ENCODE measurements at regions not wholly inside any gene's neighbourhood (a gene's known extent, or its start where the extent isn't known, plus 50 kb on each side); places are given as distances from the start of the nearest gene placed in this dataset.

DNA sequence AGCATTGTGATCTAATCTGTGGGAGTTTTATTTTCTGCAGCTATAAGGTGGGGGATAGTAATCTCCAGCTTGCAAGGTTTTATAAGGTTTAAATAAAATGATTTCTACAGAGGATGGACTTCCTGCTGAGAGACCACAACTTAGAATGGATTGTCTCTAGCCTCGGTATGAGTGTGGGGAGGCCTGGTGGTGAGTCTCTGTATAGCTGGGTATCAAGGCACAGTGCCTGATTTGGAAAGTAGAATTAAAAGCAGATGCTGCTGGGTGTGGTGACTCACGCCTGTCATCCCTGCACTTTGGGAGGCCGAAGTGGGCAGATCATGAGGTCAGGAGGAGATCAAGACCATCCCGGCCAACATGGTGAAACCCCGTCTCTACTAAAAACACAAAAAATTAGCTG is 162.0 kb upstream of the GATB start:
- TF ChIP-seq, protein P1, sequence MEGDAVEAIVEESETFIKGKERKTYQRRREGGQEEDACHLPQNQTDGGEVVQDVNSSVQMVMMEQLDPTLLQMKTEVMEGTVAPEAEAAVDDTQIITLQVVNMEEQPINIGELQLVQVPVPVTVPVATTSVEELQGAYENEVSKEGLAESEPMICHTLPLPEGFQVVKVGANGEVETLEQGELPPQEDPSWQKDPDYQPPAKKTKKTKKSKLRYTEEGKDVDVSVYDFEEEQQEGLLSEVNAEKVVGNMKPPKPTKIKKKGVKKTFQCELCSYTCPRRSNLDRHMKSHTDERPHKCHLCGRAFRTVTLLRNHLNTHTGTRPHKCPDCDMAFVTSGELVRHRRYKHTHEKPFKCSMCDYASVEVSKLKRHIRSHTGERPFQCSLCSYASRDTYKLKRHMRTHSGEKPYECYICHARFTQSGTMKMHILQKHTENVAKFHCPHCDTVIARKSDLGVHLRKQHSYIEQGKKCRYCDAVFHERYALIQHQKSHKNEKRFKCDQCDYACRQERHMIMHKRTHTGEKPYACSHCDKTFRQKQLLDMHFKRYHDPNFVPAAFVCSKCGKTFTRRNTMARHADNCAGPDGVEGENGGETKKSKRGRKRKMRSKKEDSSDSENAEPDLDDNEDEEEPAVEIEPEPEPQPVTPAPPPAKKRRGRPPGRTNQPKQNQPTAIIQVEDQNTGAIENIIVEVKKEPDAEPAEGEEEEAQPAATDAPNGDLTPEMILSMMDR (conservative IDR thresholded peaks at IDR 0.05), result no peak

DNA sequence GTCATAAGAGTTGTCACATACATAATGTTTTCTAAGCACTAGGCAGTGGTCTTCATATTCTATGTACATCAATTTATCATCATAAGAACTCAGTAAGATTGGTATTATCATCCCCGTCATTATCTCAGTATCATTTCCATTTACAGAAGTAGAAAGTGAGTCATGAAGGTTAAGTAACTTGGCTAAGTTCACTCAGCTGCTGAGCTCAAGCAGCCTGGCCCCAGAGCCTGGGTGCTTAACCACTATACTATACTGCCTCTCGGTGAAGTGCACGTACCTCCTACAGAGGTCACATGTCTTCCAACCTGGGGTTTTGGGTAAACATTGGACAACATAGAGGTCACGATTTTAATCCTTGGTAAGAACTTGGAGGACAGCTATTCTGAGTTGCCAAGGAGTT is 161.5 kb upstream of the GATB start:
- H3K27ac ChIP-seq, result no peak overlapping the region
- TF ChIP-seq, protein P1 (conservative IDR thresholded peaks at IDR 0.05), result no peak

More for the DNA sequence above, 162.0 kb upstream of the GATB start:
- no peak overlapping the region for H3K27ac ChIP-seq

DNA sequence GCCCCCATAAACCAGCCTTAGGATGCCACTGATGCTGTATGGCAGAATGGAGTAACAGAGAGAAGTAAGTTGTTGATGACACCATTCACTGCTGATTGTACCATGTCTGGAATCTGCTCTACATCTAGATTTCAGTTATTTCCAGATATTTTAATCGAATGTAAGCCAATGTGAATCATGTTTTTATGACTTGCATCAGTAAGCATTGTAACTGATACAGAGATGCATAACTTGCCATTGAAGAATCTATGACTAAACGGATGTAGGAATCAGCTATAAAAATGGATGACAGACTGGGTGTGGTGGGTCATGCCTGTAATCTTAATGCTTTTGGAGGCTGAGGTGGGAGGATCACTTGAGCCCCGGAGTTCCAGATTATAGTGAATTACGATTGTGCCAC is 161.0 kb upstream of the GATB start:
- TF ChIP-seq, protein P1 (conservative IDR thresholded peaks at IDR 0.05), result no peak
- H3K27ac ChIP-seq, result no peak overlapping the region

DNA sequence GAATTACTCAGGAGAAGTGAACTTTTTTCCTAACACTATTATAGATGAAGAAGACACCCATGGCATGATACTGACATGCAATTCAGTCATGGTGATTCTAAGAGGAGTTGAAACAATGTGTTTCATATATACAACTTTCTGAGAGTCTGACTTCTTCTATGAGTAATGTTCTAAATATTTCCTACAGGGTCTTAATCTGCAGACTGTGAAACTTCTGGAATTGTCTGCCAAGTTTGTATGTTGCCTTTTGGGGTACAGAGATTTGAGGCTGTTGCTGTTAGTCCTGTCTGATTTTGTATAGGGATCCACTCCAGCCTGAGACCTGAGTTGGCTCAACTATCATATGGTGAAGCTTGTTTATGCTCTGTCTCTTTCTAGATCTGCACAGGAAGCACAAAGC is 160.6 kb upstream of the GATB start:
- TF ChIP-seq, protein P1 (conservative IDR thresholded peaks at IDR 0.05), result no peak
- H3K27ac ChIP-seq, result no peak overlapping the region

DNA sequence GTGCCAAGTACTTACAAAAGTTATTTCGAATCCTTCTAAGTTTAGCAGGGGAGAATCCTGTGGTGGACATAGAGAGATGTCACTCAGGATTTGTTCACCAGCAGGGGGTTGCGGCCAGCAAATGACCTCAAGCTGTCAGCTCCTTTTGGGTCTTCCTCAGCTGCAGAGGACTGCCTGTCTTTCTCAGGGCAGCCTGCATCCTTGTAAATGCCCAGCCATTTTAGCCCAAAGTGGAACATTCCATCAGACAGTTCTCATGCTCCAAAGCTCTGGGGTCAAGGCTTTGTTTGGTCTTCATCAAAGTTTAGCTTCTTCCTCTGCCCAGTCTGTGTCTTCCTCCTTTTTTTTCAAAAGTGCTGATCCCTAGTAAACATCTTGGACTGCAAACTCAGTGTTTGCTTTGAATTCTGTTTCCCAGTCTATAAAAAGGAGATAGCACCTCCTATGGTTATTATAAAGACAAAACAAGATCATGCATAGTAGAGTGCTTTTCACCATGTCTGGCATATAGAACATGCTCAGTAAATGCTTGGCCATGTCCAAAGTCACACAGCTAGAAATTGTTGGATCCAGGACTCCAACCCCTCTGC is 156.4 kb upstream of the GATB start:
- no peak overlapping the region for H3K27ac ChIP-seq
- TF ChIP-seq, protein P1 (conservative IDR thresholded peaks at IDR 0.05), result no peak

DNA sequence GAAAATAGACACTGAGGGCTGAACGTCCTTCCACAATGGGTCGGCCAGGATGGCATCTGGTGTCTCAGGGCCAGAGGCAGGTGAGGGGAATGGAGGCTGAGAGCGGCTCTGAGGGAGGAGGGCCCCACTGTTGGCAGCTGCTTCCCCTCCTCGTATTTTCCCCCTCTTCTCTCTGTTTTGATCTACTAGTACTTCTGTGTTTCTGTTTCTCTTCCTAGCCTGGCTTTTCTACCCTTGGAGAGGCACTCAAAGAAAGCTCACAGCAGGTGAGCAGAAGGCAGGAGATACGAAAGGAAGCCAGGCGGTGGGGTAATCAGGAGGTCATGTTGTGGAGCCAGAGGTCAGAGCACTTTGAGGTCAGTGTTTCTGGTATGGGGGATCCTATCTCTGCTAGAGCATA is 151.8 kb upstream of the GATB start:
- no peak overlapping the region for H3K27ac ChIP-seq
- TF ChIP-seq, protein P1 (conservative IDR thresholded peaks at IDR 0.05), result no peak

DNA sequence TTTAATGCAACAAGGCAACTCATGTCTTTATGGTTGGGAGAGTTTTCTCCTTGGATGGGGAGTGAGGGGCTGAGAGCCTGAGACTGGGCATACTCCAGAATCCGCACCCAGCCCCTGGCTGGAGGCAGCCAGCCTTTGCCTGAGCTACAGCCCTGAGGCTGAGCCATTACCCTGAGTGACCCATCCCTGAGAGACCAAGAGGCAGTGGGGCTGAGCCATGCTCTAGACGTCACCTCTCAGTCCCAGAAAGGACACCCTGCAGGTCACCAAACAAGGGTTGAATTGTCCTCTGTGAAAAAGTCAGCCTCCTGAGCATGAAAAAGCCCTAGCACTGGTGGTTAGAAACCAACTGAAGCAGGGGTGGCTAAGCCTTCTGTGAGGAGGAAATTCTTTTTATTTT is 151.2 kb upstream of the GATB start:
- H3K27ac ChIP-seq, result no peak overlapping the region
- TF ChIP-seq, protein P1 (conservative IDR thresholded peaks at IDR 0.05), result no peak
